Caco-2 (cell line): ENCODE measurements at regions not wholly inside any gene's neighbourhood (a gene's known extent, or its start where the extent isn't known, plus 50 kb on each side); places are given as distances from the start of the nearest gene placed in this dataset.

Source experiments
- BruUV-seq: library from RNA; stranded (reverse); fragments of 400-500 nt; replicated peaks from 2 replicates; lab custom pipeline; 2021; lab: Mats Ljungman, UMichigan
- CTCF ChIA-PET: fragments of 300-600 bp; sonication (Branson Sonifier 250); formaldehyde crosslinking; loops from one replicate; lab custom pipeline; 2022; ENCODE audit warnings: antibody characterized with exemption; lab: Charles Lee
- POLR2A ChIA-PET: fragments of 300-600 bp; sonication (Branson Sonifier 250); formaldehyde crosslinking; loops from one replicate; lab custom pipeline; 2022; ENCODE audit warnings: antibody characterized with exemption; lab: Charles Lee
- DNase-seq, 2 experiments: peaks; one replicate each; pipeline versions ENCODE4 v3.0.0 to v3.0.0-alpha.2; 2020 to 2022
- H3K27me3 ChIP-seq: replicated peaks from 2 replicates; pipeline ENCODE4 v1.6.0; 2011; ENCODE audit warnings: low read length; ENCODE audit not compliant: control insufficient read depth, insufficient read depth
- H3K36me3 ChIP-seq: 2 replicates; pipeline ENCODE4 v1.5.1; 2011; ENCODE audit warnings: low read length; ENCODE audit not compliant: control insufficient read depth, insufficient read depth
- H3K4me1 ChIP-seq: fragments of 250-450 bp; sonication (Bioruptor Pico); 2 replicates; pipeline ENCODE4 v1.5.1; 2020; ENCODE audit warnings: mild to moderate bottlenecking
- H3K4me3 ChIP-seq: 2 replicates; pipeline ENCODE4 v1.5.1; 2011; ENCODE audit warnings: low read depth, mild to moderate bottlenecking, control low read depth, low read length
- H3K9me3 ChIP-seq: fragments of 250-450 bp; sonication (Bioruptor Pico); 2 replicates; pipeline ENCODE4 v1.5.1; 2020; ENCODE audit warnings: mild to moderate bottlenecking, moderate library complexity
- H3K27ac Mint-ChIP-seq: one replicate; pipeline ENCODE4 v1.8.0; 2022; ENCODE audit warnings: mixed read lengths; ENCODE audit not compliant: unreplicated experiment
- H3K27me3 Mint-ChIP-seq: one replicate; pipeline ENCODE4 v1.8.0; 2022; ENCODE audit warnings: mixed read lengths; ENCODE audit not compliant: insufficient read depth, unreplicated experiment
- H3K36me3 Mint-ChIP-seq: one replicate; pipeline ENCODE4 v1.8.0; 2022; ENCODE audit warnings: mild to moderate bottlenecking, mixed read lengths; ENCODE audit not compliant: insufficient read depth, unreplicated experiment
- H3K4me1 Mint-ChIP-seq: one replicate; pipeline ENCODE4 v1.8.0; 2022; ENCODE audit warnings: low read depth, mixed read lengths; ENCODE audit not compliant: unreplicated experiment
- H3K4me3 Mint-ChIP-seq: one replicate; pipeline ENCODE4 v1.8.0; 2022; ENCODE audit warnings: mild to moderate bottlenecking, moderate library complexity, mixed read lengths; ENCODE audit not compliant: unreplicated experiment
- H3K9me3 Mint-ChIP-seq: one replicate; pipeline ENCODE4 v1.8.0; 2022; ENCODE audit warnings: mixed read lengths; ENCODE audit not compliant: unreplicated experiment
- CTCF ChIP-seq, 2 experiments: fragments of 200-600 bp in 1 of 2; IDR thresholded peaks; 1 replicate in 1 of 2; 2 replicates in 1 of 2; pipeline versions ENCODE4 v1.5.1 to v1.8.0; 2011 to 2022; ENCODE audit warnings: antibody characterized with exemption in 1 of 2, control low read depth in 1 of 2, inconsistent platforms in 1 of 2, low read depth in 1 of 2, low read length in 1 of 2, mild to moderate bottlenecking in 1 of 2, moderate library complexity in 1 of 2; ENCODE audit not compliant: insufficient read depth in 1 of 2, severe bottlenecking in 1 of 2, unreplicated experiment in 1 of 2
- intact Hi-C: fragments of 100-400 bp; cut with micrococcal nuclease; formaldehyde crosslinking; loops from one replicate; pipeline ENCODE4 v1.10.0; 2022; ENCODE audit not compliant: unreplicated experiment

GRCh38 chr2:126431136-126431535 is 224.8 kb upstream of the GYPC start:
- no TSS peak for BruUV-seq

GRCh38 chr2:126436411-126436810 is 219.5 kb upstream of the GYPC start:
- no peak overlapping the region for H3K4me3 ChIP-seq
- ChIA-PET POLR2A (no interaction called here), CTCF (no interaction called here)
- no TSS peak for BruUV-seq
- no peak for TF ChIP-seq CTCF (IDR thresholded peaks at IDR 0.05; ENCODE audit: insufficient read depth in 1 of 2, low read depth in 1 of 2, low read length in 1 of 2, severe bottlenecking in 1 of 2, unreplicated experiment in 1 of 2)
- DNase-seq = no peak
- H3K4me3 Mint-ChIP-seq = no peak overlapping the region
- no peak overlapping the region for H3K27ac Mint-ChIP-seq
- H3K27me3 Mint-ChIP-seq = peaks cover 22% of the 10 kb centered on the region
- H3K36me3 Mint-ChIP-seq = no peaks in the 10 kb centered on the region
- intact Hi-C loops = no loop called here
- H3K4me1 Mint-ChIP-seq = no peaks in the 10 kb centered on the region
- no peaks in the 10 kb centered on the region for H3K4me1 ChIP-seq
- no peaks in the 10 kb centered on the region for H3K9me3 Mint-ChIP-seq
- no peaks in the 10 kb centered on the region for H3K9me3 ChIP-seq
- H3K27me3 ChIP-seq = no peaks in the 10 kb centered on the region
- H3K36me3 ChIP-seq = no peaks in the 10 kb centered on the region

More at GRCh38 chr2:126431136-126431535, 224.8 kb upstream of the GYPC start:
- POLR2A ChIA-PET = no interaction called here
- Mint-ChIP-seq H3K27ac (no peak overlapping the region), H3K9me3 (no peaks in the 10 kb centered on the region), H3K36me3 (no peaks in the 10 kb centered on the region), H3K4me3 (no peak overlapping the region), H3K27me3 (peaks cover 12% of the 10 kb centered on the region), H3K4me1 (no peaks in the 10 kb centered on the region)
- CTCF ChIA-PET = no interaction called here
- no peaks in the 10 kb centered on the region for H3K36me3 ChIP-seq
- H3K4me1 ChIP-seq = no peaks in the 10 kb centered on the region
- H3K27me3 ChIP-seq = no peaks in the 10 kb centered on the region
- intact Hi-C loops = no loop called here
- H3K4me3 ChIP-seq = no peak overlapping the region
- no peak for TF ChIP-seq CTCF (IDR thresholded peaks at IDR 0.05; ENCODE audit: insufficient read depth in 1 of 2, low read depth in 1 of 2, low read length in 1 of 2, severe bottlenecking in 1 of 2, unreplicated experiment in 1 of 2)
- no peaks in the 10 kb centered on the region for H3K9me3 ChIP-seq
- no peak for DNase-seq

- H3K4me3 Mint-ChIP-seq = no peak overlapping the region
- TF ChIP-seq CTCF (IDR thresholded peaks at IDR 0.05; ENCODE audit: insufficient read depth in 1 of 2, low read depth in 1 of 2, low read length in 1 of 2, severe bottlenecking in 1 of 2, unreplicated experiment in 1 of 2) = no peak
- peaks cover 24% of the 10 kb centered on the region for H3K27me3 Mint-ChIP-seq
- intact Hi-C loops = no loop called here
- no peak overlapping the region for H3K27ac Mint-ChIP-seq
- Histone ChIP-seq H3K4me3 (no peak overlapping the region), H3K9me3 (no peaks in the 10 kb centered on the region), H3K4me1 (no peaks in the 10 kb centered on the region), H3K36me3 (no peaks in the 10 kb centered on the region), H3K27me3 (no peaks in the 10 kb centered on the region)
- POLR2A ChIA-PET = no interaction called here
- CTCF ChIA-PET = no interaction called here
- H3K4me1 Mint-ChIP-seq = no peaks in the 10 kb centered on the region
- BruUV-seq = no TSS peak
- no peaks in the 10 kb centered on the region for H3K9me3 Mint-ChIP-seq
- no peak for DNase-seq
- no peaks in the 10 kb centered on the region for H3K36me3 Mint-ChIP-seq
Measured at GRCh38 chr2:126437016-126437415, 218.9 kb upstream of the GYPC start.
